H1 (cell line): ENCODE measurements at regions not wholly inside any gene's neighbourhood (a gene's known extent, or its start where the extent isn't known, plus 50 kb on each side); places are given as distances from the start of the nearest gene placed in this dataset.

Experiments used
- CEBPB ChIP-seq: IDR thresholded peaks from 2 replicates; pipeline ENCODE4 v1.6.1; 2012; ENCODE audit warnings: low read depth, low read length
- CHD7 ChIP-seq: fragments of 300-600 bp; sonication (generic); IDR thresholded peaks from 2 replicates; pipeline ENCODE4 v1.7.1; 2012; ENCODE audit warnings: low read length, moderate library complexity, mild to moderate bottlenecking, inconsistent platforms; ENCODE audit not compliant: insufficient replicate concordance
- GTF2F1 ChIP-seq: IDR thresholded peaks from 2 replicates; pipeline ENCODE4 v1.6.1; 2012; ENCODE audit warnings: low read depth, low read length, improper control_type of control experiment, borderline replicate concordance
- JUND ChIP-seq: IDR thresholded peaks from 2 replicates; pipeline ENCODE4 v1.6.1; 2011; ENCODE audit warnings: mild to moderate bottlenecking, improper control_type of control experiment, low read length
- KDM4A ChIP-seq: IDR thresholded peaks from one replicate; pipeline ENCODE4 v1.7.1; 2012; ENCODE audit warnings: low read depth, mild to moderate bottlenecking, moderate library complexity, low read length, inconsistent platforms; ENCODE audit not compliant: severe bottlenecking
- POU5F1 ChIP-seq: IDR thresholded peaks from 2 replicates; pipeline ENCODE4 v1.6.1; 2011; ENCODE audit warnings: low read depth, mild to moderate bottlenecking, low read length, moderate library complexity
- RXRA ChIP-seq: IDR thresholded peaks from 2 replicates; pipeline ENCODE4 v1.6.1; 2011; ENCODE audit warnings: low read depth, mild to moderate bottlenecking, low read length, moderate library complexity; ENCODE audit not compliant: insufficient read depth
- SIRT6 ChIP-seq: IDR thresholded peaks from one replicate; pipeline ENCODE4 v1.7.1; 2012; ENCODE audit warnings: low read length, inconsistent platforms
- TF ChIP-seq, protein P1 (sequence below), 3 experiments: IDR thresholded peaks; 1 replicate in 2 of 3; 2 replicates in 1 of 3; pipeline versions ENCODE4 v1.5.1 to v1.6.1; 2011; ENCODE audit warnings: low read length in 3 of 3, mild to moderate bottlenecking in 3 of 3, inconsistent platforms in 2 of 3, low read depth in 1 of 3, moderate library complexity in 1 of 3; ENCODE audit not compliant: insufficient read depth in 1 of 3; ENCODE audit errors: control extremely low read depth in 1 of 3

DNA sequence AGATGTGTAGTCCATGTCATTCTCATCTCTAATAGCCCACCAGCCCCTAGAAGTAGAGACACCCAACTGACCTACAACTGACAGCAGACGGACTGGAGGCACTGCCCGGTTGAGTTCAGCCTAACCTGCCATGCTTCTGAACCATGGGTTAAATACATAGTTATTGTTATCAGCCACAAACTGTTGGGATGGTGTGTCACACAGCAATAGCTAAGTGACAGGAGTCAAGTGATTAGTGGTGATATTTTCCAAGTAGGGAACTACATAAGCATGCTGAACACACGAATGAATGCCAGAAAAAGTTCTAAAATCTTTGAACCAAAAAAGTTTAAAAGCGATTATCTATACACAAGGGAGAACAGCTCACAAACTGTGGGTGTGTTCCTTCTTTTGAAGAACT, 80.1 kb downstream of the SYNE3 start (continued):
- TF ChIP-seq CHD7: no peak
- no peak for TF ChIP-seq JUND
- no peak for TF ChIP-seq RXRA
- TF ChIP-seq CEBPB: no peak
- TF ChIP-seq SIRT6: no peak
- no peak for TF ChIP-seq POU5F1
- TF ChIP-seq, protein P1, sequence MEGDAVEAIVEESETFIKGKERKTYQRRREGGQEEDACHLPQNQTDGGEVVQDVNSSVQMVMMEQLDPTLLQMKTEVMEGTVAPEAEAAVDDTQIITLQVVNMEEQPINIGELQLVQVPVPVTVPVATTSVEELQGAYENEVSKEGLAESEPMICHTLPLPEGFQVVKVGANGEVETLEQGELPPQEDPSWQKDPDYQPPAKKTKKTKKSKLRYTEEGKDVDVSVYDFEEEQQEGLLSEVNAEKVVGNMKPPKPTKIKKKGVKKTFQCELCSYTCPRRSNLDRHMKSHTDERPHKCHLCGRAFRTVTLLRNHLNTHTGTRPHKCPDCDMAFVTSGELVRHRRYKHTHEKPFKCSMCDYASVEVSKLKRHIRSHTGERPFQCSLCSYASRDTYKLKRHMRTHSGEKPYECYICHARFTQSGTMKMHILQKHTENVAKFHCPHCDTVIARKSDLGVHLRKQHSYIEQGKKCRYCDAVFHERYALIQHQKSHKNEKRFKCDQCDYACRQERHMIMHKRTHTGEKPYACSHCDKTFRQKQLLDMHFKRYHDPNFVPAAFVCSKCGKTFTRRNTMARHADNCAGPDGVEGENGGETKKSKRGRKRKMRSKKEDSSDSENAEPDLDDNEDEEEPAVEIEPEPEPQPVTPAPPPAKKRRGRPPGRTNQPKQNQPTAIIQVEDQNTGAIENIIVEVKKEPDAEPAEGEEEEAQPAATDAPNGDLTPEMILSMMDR (IDR thresholded peaks at IDR 0.05; ENCODE audit: control extremely low read depth in 1 of 3, insufficient read depth in 1 of 3, low read depth in 1 of 3, low read length in 3 of 3): no peak
- TF ChIP-seq KDM4A: no peak
- TF ChIP-seq GTF2F1: no peak
